NB4 (cell line): ENCODE measurements at regions not wholly inside any gene's neighbourhood (a gene's known extent, or its start where the extent isn't known, plus 50 kb on each side); places are given as distances from the start of the nearest gene placed in this dataset.

Experiments
- POLR2A ChIP-seq: IDR thresholded peaks from 2 replicates; pipeline ENCODE4 v1.6.1; 2011; ENCODE audit warnings: mild to moderate bottlenecking; ENCODE audit not compliant: insufficient read length; ENCODE audit errors: extremely low read depth
- TF ChIP-seq, protein P1 (sequence below): IDR thresholded peaks from one replicate; pipeline ENCODE4 v1.5.1; 2012; ENCODE audit warnings: low read depth, low read length
- TF ChIP-seq, protein P2 (sequence below): IDR thresholded peaks from 2 replicates; pipeline ENCODE4 v1.6.1; 2011; ENCODE audit warnings: low read depth, low read length

DNA sequence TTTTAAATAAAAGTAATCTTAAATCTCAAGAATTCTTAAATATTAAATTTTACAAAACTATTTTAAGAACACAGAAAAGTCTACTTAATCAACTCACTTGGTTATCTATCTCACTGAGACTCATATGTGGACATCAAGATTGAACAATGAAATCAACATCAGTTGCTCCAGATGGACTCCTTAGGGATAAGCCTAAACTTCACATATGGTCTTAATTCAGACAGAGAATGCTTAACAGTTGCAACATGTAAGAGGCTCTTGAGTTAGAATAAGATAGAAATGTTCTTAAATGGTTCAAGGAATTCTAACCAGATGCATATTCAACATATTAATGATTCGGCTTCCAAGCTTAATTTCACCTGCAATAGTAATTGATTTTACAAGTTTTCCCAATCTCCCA, 1730.9 kb downstream of the PCDH9 start:
- TF ChIP-seq, protein P1, sequence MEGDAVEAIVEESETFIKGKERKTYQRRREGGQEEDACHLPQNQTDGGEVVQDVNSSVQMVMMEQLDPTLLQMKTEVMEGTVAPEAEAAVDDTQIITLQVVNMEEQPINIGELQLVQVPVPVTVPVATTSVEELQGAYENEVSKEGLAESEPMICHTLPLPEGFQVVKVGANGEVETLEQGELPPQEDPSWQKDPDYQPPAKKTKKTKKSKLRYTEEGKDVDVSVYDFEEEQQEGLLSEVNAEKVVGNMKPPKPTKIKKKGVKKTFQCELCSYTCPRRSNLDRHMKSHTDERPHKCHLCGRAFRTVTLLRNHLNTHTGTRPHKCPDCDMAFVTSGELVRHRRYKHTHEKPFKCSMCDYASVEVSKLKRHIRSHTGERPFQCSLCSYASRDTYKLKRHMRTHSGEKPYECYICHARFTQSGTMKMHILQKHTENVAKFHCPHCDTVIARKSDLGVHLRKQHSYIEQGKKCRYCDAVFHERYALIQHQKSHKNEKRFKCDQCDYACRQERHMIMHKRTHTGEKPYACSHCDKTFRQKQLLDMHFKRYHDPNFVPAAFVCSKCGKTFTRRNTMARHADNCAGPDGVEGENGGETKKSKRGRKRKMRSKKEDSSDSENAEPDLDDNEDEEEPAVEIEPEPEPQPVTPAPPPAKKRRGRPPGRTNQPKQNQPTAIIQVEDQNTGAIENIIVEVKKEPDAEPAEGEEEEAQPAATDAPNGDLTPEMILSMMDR, result no peak
- no peak for TF ChIP-seq POLR2A
- TF ChIP-seq, protein P2, sequence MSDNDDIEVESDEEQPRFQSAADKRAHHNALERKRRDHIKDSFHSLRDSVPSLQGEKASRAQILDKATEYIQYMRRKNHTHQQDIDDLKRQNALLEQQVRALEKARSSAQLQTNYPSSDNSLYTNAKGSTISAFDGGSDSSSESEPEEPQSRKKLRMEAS, result no peak
